ENCODE measurements at regions not wholly inside any gene's neighbourhood (a gene's known extent, or its start where the extent isn't known, plus 50 kb on each side); places are given as distances from the start of the nearest gene placed in this dataset.

GRCh38 chr2:16581241-16581640, 84.4 kb downstream of the CYRIA start:
- no peak for TF ChIP-seq CTCF (conservative IDR thresholded peaks at IDR 0.05)
- no peaks in the 10 kb centered on the region for H3K27me3 Mint-ChIP-seq (ENCODE audit: low read depth)
- H3K4me3 Mint-ChIP-seq = no peak overlapping the region

GRCh38 chr2:16578081-16578480, 87.6 kb downstream of the CYRIA start:
- Mint-ChIP-seq H3K4me3 (no peak overlapping the region), H3K27ac (ENCODE audit: unreplicated experiment) (no peak overlapping the region), H3K9me3 (peaks cover 17% of the 10 kb centered on the region), H3K36me3 (ENCODE audit: low read depth) (peaks cover 19% of the 10 kb centered on the region), H3K27me3 (ENCODE audit: low read depth) (no peaks in the 10 kb centered on the region), H3K4me1 (no peaks in the 10 kb centered on the region)
- no peak for DNase-seq (ENCODE audit: low read depth, low spot score)
- no peak for TF ChIP-seq CTCF (conservative IDR thresholded peaks at IDR 0.05)

More at GRCh38 chr2:16581241-16581640, 84.4 kb downstream of the CYRIA start:
- peaks cover 3% of the 10 kb centered on the region for H3K4me1 Mint-ChIP-seq
- peaks cover 7% of the 10 kb centered on the region for H3K36me3 Mint-ChIP-seq (ENCODE audit: low read depth)
- H3K9me3 Mint-ChIP-seq = peaks cover 5% of the 10 kb centered on the region
- no peak overlapping the region for H3K27ac Mint-ChIP-seq (ENCODE audit: unreplicated experiment)
- DNase-seq (ENCODE audit: low read depth, low spot score) = no peak

GRCh38 chr2:16570516-16570915, 95.1 kb downstream of the CYRIA start:
- Mint-ChIP-seq H3K27ac (ENCODE audit: unreplicated experiment) (no peak overlapping the region), H3K27me3 (ENCODE audit: low read depth) (no peaks in the 10 kb centered on the region), H3K36me3 (ENCODE audit: low read depth) (peaks cover 11% of the 10 kb centered on the region), H3K9me3 (peaks cover 8% of the 10 kb centered on the region), H3K4me3 (no peak overlapping the region), H3K4me1 (peaks cover 24% of the 10 kb centered on the region)
- no peak for DNase-seq (ENCODE audit: low read depth, low spot score)
- TF ChIP-seq CTCF (conservative IDR thresholded peaks at IDR 0.05) = no peak

GRCh38 chr2:16568998-16569784, 96.4 kb downstream of the CYRIA start:
- peaks cover 7% of the 10 kb centered on the region for H3K36me3 Mint-ChIP-seq (ENCODE audit: low read depth)
- H3K4me1 Mint-ChIP-seq = peaks cover 24% of the 10 kb centered on the region
- no peak for TF ChIP-seq CTCF (conservative IDR thresholded peaks at IDR 0.05)
- no peak overlapping the region for H3K4me3 Mint-ChIP-seq
- H3K9me3 Mint-ChIP-seq = peaks cover 6% of the 10 kb centered on the region
- no peaks in the 10 kb centered on the region for H3K27me3 Mint-ChIP-seq (ENCODE audit: low read depth)
- no peak for DNase-seq (ENCODE audit: low read depth, low spot score)
- no peak overlapping the region for H3K27ac Mint-ChIP-seq (ENCODE audit: unreplicated experiment)

GRCh38 chr2:16566701-16567100, 98.9 kb downstream of the CYRIA start:
- Mint-ChIP-seq H3K4me1 (peaks cover 10% of the 10 kb centered on the region), H3K27ac (ENCODE audit: unreplicated experiment) (no peak overlapping the region)

More at GRCh38 chr2:16566701-16567100, 98.9 kb downstream of the CYRIA start:
- DNase-seq (ENCODE audit: low read depth, low spot score) = no peak
- peaks cover 3% of the 10 kb centered on the region for H3K36me3 Mint-ChIP-seq (ENCODE audit: low read depth)
- H3K27me3 Mint-ChIP-seq (ENCODE audit: low read depth) = no peaks in the 10 kb centered on the region
- no peak for TF ChIP-seq CTCF (conservative IDR thresholded peaks at IDR 0.05)
- H3K9me3 Mint-ChIP-seq = no peaks in the 10 kb centered on the region
- no peak overlapping the region for H3K4me3 Mint-ChIP-seq

All from neural crest cell (in vitro differentiated cells).